Calu3 (cell line): ENCODE measurements at regions not wholly inside any gene's neighbourhood (a gene's known extent, or its start where the extent isn't known, plus 50 kb on each side); places are given as distances from the start of the nearest gene placed in this dataset.

Source experiments
- BruUV-seq: library from RNA; stranded (reverse); fragments of 400-500 nt; replicated peaks from 2 replicates; lab custom pipeline; 2021; lab: Mats Ljungman, UMichigan
- CTCF ChIA-PET: fragments of 300-600 bp; sonication (Branson Sonifier 250); formaldehyde crosslinking; loops from one replicate; lab custom pipeline; 2022; ENCODE audit warnings: antibody characterized with exemption; lab: Charles Lee
- DNase-seq: peaks from one replicate; pipeline ENCODE4 v3.0.0; 2022
- H3K27ac Mint-ChIP-seq: one replicate; pipeline ENCODE4 v1.8.0; 2022; ENCODE audit warnings: mixed read lengths; ENCODE audit not compliant: unreplicated experiment
- H3K27me3 Mint-ChIP-seq: one replicate; pipeline ENCODE4 v1.8.0; 2022; ENCODE audit warnings: mixed read lengths; ENCODE audit not compliant: unreplicated experiment
- H3K36me3 Mint-ChIP-seq: one replicate; pipeline ENCODE4 v1.8.0; 2022; ENCODE audit warnings: mild to moderate bottlenecking, moderate library complexity, mixed read lengths; ENCODE audit not compliant: insufficient read depth, unreplicated experiment
- H3K4me1 Mint-ChIP-seq: one replicate; pipeline ENCODE4 v1.8.0; 2022; ENCODE audit warnings: mild to moderate bottlenecking, low read depth, mixed read lengths; ENCODE audit not compliant: unreplicated experiment
- H3K4me3 Mint-ChIP-seq: one replicate; pipeline ENCODE4 v1.8.0; 2022; ENCODE audit warnings: mild to moderate bottlenecking, low read depth, moderate library complexity, mixed read lengths; ENCODE audit not compliant: unreplicated experiment
- H3K9me3 Mint-ChIP-seq: one replicate; pipeline ENCODE4 v1.8.0; 2022; ENCODE audit warnings: low read depth, mixed read lengths; ENCODE audit not compliant: unreplicated experiment
- CTCF ChIP-seq: fragments of 200-600 bp; IDR thresholded peaks from one replicate; pipeline ENCODE4 v1.8.0; 2022; ENCODE audit warnings: antibody characterized with exemption; ENCODE audit not compliant: unreplicated experiment
- intact Hi-C: fragments of 100-400 bp; cut with micrococcal nuclease; formaldehyde crosslinking; loops from one replicate; pipeline ENCODE4 v1.10.0; 2022; ENCODE audit not compliant: unreplicated experiment

GRCh38 chr6:141956046-141956761 is 176.5 kb upstream of the GJE1 start:
- no peak for TF ChIP-seq CTCF
- Mint-ChIP-seq H3K27ac (no peak overlapping the region), H3K4me1 (no peaks in the 10 kb centered on the region), H3K4me3 (no peak overlapping the region), H3K27me3 (no peaks in the 10 kb centered on the region), H3K36me3 (peaks cover 10% of the 10 kb centered on the region), H3K9me3 (peaks cover 11% of the 10 kb centered on the region)
- CTCF ChIA-PET = no interaction called here
- intact Hi-C loops = no loop called here
- BruUV-seq = no TSS peak
- no peak for DNase-seq

GRCh38 chr6:141953072-141953471 is 179.7 kb upstream of the GJE1 start:
- H3K4me1 Mint-ChIP-seq = no peaks in the 10 kb centered on the region
- intact Hi-C loops = no loop called here
- peaks cover 11% of the 10 kb centered on the region for H3K9me3 Mint-ChIP-seq
- H3K36me3 Mint-ChIP-seq = peaks cover 10% of the 10 kb centered on the region
- H3K27me3 Mint-ChIP-seq = no peaks in the 10 kb centered on the region
- CTCF ChIA-PET = interaction anchor here (0.5 kb wide), 1 partner anchor 739 kb away, joined by 3 read pairs; no protein-coding TSS in a partner anchor
- H3K27ac Mint-ChIP-seq = no peak overlapping the region
- no peak for DNase-seq
- H3K4me3 Mint-ChIP-seq = no peak overlapping the region
- TF ChIP-seq CTCF = no peak
- BruUV-seq = no TSS peak

- H3K27me3 Mint-ChIP-seq = no peaks in the 10 kb centered on the region
- H3K27ac Mint-ChIP-seq = no peak overlapping the region
- H3K4me1 Mint-ChIP-seq = no peaks in the 10 kb centered on the region
- H3K9me3 Mint-ChIP-seq = peaks cover 6% of the 10 kb centered on the region
- no peaks in the 10 kb centered on the region for H3K36me3 Mint-ChIP-seq
- CTCF ChIA-PET = no interaction called here
- no TSS peak for BruUV-seq
- DNase-seq = no peak
- TF ChIP-seq CTCF = no peak
- intact Hi-C loops = no loop called here
- no peak overlapping the region for H3K4me3 Mint-ChIP-seq
These were observed 186.2 kb upstream of the GJE1 start for GRCh38 chr6:141946502-141946901.

- Mint-ChIP-seq H3K4me3 (no peak overlapping the region), H3K27ac (no peak overlapping the region), H3K36me3 (no peaks in the 10 kb centered on the region), H3K27me3 (no peaks in the 10 kb centered on the region), H3K4me1 (no peaks in the 10 kb centered on the region), H3K9me3 (peaks cover 4% of the 10 kb centered on the region)
- DNase-seq = no peak
- no peak for TF ChIP-seq CTCF
- no TSS peak for BruUV-seq
- CTCF ChIA-PET = no interaction called here
- intact Hi-C loops = no loop called here
These were observed 194.1 kb upstream of the GJE1 start for GRCh38 chr6:141938664-141939063.
